HEK293T (cell line): ENCODE measurements at regions not wholly inside any gene's neighbourhood (a gene's known extent, or its start where the extent isn't known, plus 50 kb on each side); places are given as distances from the start of the nearest gene placed in this dataset.

Experiments
- CTCF ChIA-PET: fragments of 350-600 bp; formaldehyde crosslinking; extraction: SDS; loops from one replicate; lab custom pipeline; 2021; ENCODE audit warnings: antibody characterized with exemption, inconsistent platforms; lab: Yijun Ruan, JAX
- POLR2A ChIA-PET: fragments of 350-600 bp; formaldehyde crosslinking; extraction: SDS; loops from one replicate; lab custom pipeline; 2020; ENCODE audit warnings: antibody characterized with exemption, inconsistent platforms; lab: Yijun Ruan, JAX
- DNase-seq: peaks from one replicate; pipeline ENCODE4 v3.0.0; 2012; ENCODE audit warnings: mixed read lengths; ENCODE audit errors: extremely low spot score
- ARNT ChIP-seq: fragments of 450-650 bp; IDR thresholded peaks from 2 replicates; pipeline ENCODE4 v1.6.1; 2017; ENCODE audit warnings: mild to moderate bottlenecking
- BHLHE40 ChIP-seq: fragments of 450-650 bp; IDR thresholded peaks from 2 replicates; pipeline ENCODE4 v1.6.1; 2016; ENCODE audit warnings: mild to moderate bottlenecking, moderate library complexity, borderline replicate concordance
- CTBP1 ChIP-seq: fragments of 450-650 bp; IDR thresholded peaks from 2 replicates; pipeline ENCODE4 v1.6.1; 2016; ENCODE audit warnings: borderline replicate concordance
- ELF4 ChIP-seq: fragments of 450-650 bp; IDR thresholded peaks from 2 replicates; pipeline ENCODE4 v1.6.1; 2017; ENCODE audit warnings: antibody characterized with exemption
- FOXA1 ChIP-seq: fragments of 450-650 bp; IDR thresholded peaks from 2 replicates; pipeline ENCODE4 v1.6.1; 2016; ENCODE audit warnings: mild to moderate bottlenecking
- FOXK2 ChIP-seq: fragments of 450-650 bp; IDR thresholded peaks from 2 replicates; pipeline ENCODE4 v1.6.1; 2016; ENCODE audit warnings: mild to moderate bottlenecking
- FOXM1 ChIP-seq: fragments of 450-650 bp; IDR thresholded peaks from 2 replicates; pipeline ENCODE4 v1.6.1; 2017; ENCODE audit warnings: mild to moderate bottlenecking, borderline replicate concordance
- HDGF ChIP-seq: fragments of 450-650 bp; IDR thresholded peaks from 2 replicates; pipeline ENCODE4 v1.6.1; 2017; ENCODE audit warnings: antibody characterized with exemption, borderline replicate concordance
- L3MBTL2 ChIP-seq: fragments of 450-650 bp; conservative IDR thresholded peaks from 2 replicates; pipeline ENCODE4 v1.6.1; 2016; ENCODE audit warnings: mild to moderate bottlenecking
- LEF1 ChIP-seq: fragments of 450-650 bp; IDR thresholded peaks from 2 replicates; pipeline ENCODE4 v1.6.1; 2017; ENCODE audit warnings: mild to moderate bottlenecking, borderline replicate concordance
- NFRKB ChIP-seq: fragments of 450-650 bp; IDR thresholded peaks from 2 replicates; pipeline ENCODE4 v1.6.1; 2016; ENCODE audit warnings: mild to moderate bottlenecking, moderate library complexity
- PKNOX1 ChIP-seq: fragments of 450-650 bp; IDR thresholded peaks from 2 replicates; pipeline ENCODE4 v1.6.1; 2016
- SP1 ChIP-seq: fragments of 450-650 bp; IDR thresholded peaks from 2 replicates; pipeline ENCODE4 v1.6.1; 2017
- SUZ12 ChIP-seq: fragments of 450-650 bp; IDR thresholded peaks from 2 replicates; pipeline ENCODE4 v1.6.1; 2016; ENCODE audit warnings: mild to moderate bottlenecking
- TARDBP ChIP-seq: fragments of 450-650 bp; IDR thresholded peaks from 2 replicates; pipeline ENCODE4 v1.6.1; 2016
- ZNF384 ChIP-seq: fragments of 450-650 bp; IDR thresholded peaks from 2 replicates; pipeline ENCODE4 v1.6.1; 2016

- no peak for DNase-seq
- ChIA-PET CTCF (no interaction called here), POLR2A (no interaction called here)
- TF ChIP-seq CTBP1 = no peak
- no peak for TF ChIP-seq LEF1
- no peak for TF ChIP-seq PKNOX1
- TF ChIP-seq HDGF = no peak
- TF ChIP-seq FOXK2 = no peak
- no peak for TF ChIP-seq ELF4
- TF ChIP-seq ARNT = no peak
- no peak for TF ChIP-seq NFRKB
- TF ChIP-seq FOXA1 = no peak
- TF ChIP-seq SUZ12 = no peak
- no peak for TF ChIP-seq BHLHE40
Observed at GRCh38 chr1:168825820-168826219, 96.8 kb upstream of the DPT start.

- CTCF ChIA-PET = no interaction called here
- DNase-seq = no peak
Observed at GRCh38 chr1:168826269-168826668, 97.3 kb upstream of the DPT start.

GRCh38 chr1:168827557-168827956, 98.6 kb upstream of the DPT start:
- TF ChIP-seq CTBP1 (no peak), BHLHE40 (no peak), ZNF384 (no peak), FOXM1 (no peak), ELF4 (no peak), SUZ12 (no peak), HDGF (no peak), FOXK2 (no peak), SP1 (no peak), PKNOX1 (no peak), FOXA1 (no peak), ARNT (no peak), NFRKB (no peak), LEF1 (no peak), L3MBTL2 (no peak), TARDBP (no peak)
- ChIA-PET CTCF (no interaction called here), POLR2A (no interaction called here)
- no peak for DNase-seq

More at GRCh38 chr1:168826269-168826668, 97.3 kb upstream of the DPT start:
- TF ChIP-seq HDGF (no peak), SP1 (no peak), LEF1 (no peak), FOXA1 (no peak), FOXM1 (no peak), BHLHE40 (no peak), CTBP1 (no peak), NFRKB (no peak), TARDBP (no peak), PKNOX1 (no peak), SUZ12 (no peak), L3MBTL2 (no peak)
- POLR2A ChIA-PET = no interaction called here

GRCh38 chr1:168829876-168830275, 100.9 kb upstream of the DPT start:
- no peak for DNase-seq
- TF ChIP-seq NFRKB = no peak
- TF ChIP-seq BHLHE40 = no peak
- TF ChIP-seq ARNT = no peak
- TF ChIP-seq TARDBP = no peak
- no peak for TF ChIP-seq FOXM1
- TF ChIP-seq SP1 = no peak
- no peak for TF ChIP-seq HDGF
- CTCF ChIA-PET = no interaction called here
- POLR2A ChIA-PET = no interaction called here

GRCh38 chr1:168830562-168830961, 101.6 kb upstream of the DPT start:
- no peak for TF ChIP-seq LEF1
- TF ChIP-seq ZNF384 = no peak
- TF ChIP-seq FOXK2 = no peak
- TF ChIP-seq ARNT = no peak
- ChIA-PET POLR2A (no interaction called here), CTCF (no interaction called here)
- no peak for DNase-seq

- CTCF ChIA-PET = no interaction called here
- DNase-seq = no peak
- POLR2A ChIA-PET = no interaction called here
- TF ChIP-seq FOXA1 (no peak), HDGF (no peak), CTBP1 (no peak), ELF4 (no peak), FOXM1 (no peak), PKNOX1 (no peak), SP1 (no peak), LEF1 (no peak), NFRKB (no peak), ARNT (no peak), L3MBTL2 (no peak), SUZ12 (no peak)
Observed at GRCh38 chr1:168832661-168833060, 103.7 kb upstream of the DPT start.
